GM12873 (cell line): ENCODE measurements at regions not wholly inside any gene's neighbourhood (a gene's known extent, or its start where the extent isn't known, plus 50 kb on each side); places are given as distances from the start of the nearest gene placed in this dataset.

ENCODE experiments used
- TF ChIP-seq, protein P1 (sequence below): IDR thresholded peaks from 2 replicates; pipeline ENCODE4 v1.5.1; 2012; ENCODE audit warnings: low read depth, mild to moderate bottlenecking, moderate library complexity, low read length, control low read depth; ENCODE audit not compliant: insufficient read depth; ENCODE audit errors: missing control alignments

DNA sequence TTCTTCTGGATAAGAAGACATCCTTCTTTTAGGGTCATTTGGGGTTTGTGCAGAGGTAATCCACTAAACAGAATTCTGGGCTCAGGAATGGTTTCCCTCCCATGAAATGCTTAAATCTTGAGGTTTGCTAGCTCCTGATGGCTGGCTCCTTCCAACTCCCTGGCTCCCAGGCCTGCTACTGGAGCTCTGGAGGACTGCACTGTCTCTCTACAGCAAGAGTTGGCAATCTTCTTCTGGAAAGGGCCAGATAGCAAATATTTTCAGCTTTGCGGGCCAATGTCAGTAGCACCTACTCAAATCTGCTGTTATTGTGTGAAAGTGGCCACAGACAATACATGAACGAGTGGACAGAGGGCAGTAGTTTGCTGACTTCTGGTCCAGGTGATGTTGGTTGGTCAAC, 174.2 kb upstream of the CTBP2 start:
- TF ChIP-seq, protein P1, sequence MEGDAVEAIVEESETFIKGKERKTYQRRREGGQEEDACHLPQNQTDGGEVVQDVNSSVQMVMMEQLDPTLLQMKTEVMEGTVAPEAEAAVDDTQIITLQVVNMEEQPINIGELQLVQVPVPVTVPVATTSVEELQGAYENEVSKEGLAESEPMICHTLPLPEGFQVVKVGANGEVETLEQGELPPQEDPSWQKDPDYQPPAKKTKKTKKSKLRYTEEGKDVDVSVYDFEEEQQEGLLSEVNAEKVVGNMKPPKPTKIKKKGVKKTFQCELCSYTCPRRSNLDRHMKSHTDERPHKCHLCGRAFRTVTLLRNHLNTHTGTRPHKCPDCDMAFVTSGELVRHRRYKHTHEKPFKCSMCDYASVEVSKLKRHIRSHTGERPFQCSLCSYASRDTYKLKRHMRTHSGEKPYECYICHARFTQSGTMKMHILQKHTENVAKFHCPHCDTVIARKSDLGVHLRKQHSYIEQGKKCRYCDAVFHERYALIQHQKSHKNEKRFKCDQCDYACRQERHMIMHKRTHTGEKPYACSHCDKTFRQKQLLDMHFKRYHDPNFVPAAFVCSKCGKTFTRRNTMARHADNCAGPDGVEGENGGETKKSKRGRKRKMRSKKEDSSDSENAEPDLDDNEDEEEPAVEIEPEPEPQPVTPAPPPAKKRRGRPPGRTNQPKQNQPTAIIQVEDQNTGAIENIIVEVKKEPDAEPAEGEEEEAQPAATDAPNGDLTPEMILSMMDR, result no peak

DNA sequence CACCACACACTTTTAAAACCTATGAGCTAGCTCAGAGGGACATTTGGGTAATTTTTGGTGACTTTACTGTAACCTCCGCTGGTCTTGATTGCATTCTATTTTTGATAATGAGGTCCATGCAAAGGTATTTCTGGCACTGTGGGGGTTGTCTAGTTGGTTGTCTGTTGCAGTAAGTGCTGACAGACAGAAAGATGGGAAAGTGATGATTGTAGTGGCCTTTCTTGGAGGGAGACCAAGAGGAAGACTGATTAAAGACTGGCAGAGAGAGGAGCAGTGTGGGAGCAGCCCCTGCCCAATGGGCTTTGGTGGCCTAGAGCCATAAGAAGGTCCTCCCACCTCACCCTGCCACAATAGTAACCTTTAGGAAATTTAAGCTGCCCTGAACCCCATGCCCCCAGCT, 173.4 kb upstream of the CTBP2 start:
- TF ChIP-seq, protein P1, result no peak

DNA sequence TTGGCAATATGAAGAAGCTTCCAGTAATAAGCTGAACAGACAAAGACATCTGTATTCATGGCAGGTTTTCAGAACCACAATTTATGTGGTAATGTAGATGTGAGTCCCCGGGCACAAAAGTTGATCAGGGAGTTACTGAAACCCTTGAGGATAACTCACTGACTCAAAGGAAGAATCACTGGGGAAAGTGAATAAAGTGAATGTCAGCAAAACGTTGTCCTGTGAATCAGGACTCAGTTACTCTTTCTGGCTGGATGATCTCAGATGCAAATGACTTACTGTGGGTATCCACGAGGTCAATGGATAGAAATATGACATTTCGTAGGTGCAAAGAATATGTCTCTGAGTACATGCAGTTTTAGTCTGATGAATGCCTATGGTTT, 172.8 kb upstream of the CTBP2 start:
- TF ChIP-seq, protein P1, result no peak

DNA sequence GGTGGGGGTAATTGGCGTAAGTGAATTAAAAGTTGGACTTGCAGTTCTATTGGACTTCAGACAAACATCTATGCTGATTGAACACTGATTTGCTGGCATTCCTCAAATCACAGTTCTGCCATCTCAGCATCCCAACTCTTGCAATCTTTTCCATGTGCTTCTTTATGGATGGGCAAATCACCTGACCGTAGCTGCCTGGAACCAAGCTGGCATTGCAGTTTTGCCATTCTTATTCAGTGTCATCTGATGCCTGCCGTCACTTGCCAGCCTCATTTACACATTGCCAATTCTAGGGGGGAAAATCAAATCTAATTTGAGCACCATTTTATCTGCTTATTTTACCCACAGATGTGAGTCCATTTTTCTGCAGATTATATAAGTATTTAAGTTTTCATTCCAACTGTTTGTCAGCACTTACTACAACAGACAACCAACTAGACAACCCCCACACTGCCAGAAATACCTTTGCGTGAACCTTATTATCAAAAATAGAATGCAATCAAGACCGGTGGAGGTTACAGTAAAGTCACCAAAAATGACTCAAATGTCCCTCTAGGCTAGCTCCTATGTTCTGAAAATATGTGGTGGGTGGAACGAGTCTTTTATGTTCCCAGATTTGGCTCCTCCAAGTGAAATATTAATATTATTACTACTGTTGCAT, 172.3 kb upstream of the CTBP2 start:
- TF ChIP-seq, protein P1, result no peak

DNA sequence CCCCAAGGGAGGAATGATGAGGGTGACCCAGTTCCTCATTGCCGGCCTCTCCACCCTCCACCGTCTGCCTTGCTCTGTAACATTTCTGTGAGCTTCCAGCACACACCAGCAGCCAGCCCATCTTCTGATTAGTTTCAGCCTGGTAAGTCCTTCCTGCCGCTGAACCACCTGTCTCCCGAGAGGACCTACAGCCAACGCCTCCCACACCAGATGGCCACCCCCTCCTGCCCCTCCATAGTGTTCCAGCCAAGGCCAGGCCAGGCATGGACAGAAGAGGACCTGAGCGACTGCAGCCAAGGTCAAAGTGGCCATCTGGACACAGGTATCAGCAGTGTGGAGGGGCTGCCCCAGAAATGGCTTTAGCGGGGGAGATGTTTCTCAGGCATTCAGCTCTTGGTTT, 170.7 kb upstream of the CTBP2 start:
- TF ChIP-seq, protein P1, result no peak

DNA sequence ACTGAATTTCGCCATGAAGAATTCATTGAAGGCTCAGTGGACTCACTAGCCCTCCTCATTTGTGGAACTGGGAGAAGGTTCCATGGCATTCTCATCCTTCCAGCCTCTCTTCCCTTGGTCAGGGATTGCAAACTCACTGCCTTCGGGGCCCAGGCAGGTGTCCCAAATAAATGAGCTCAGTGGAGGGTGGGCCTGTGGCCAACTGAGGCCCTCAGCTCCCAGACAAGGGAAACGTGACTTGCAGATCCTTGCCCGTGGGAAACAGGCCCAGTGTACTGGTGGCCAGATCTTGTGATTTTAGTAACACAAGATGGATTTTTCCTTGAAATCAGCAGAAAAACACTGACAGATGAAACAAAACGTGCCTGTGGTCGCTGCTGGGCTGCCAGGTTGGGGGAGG, 168.7 kb upstream of the CTBP2 start:
- TF ChIP-seq, protein P1, result no peak

DNA sequence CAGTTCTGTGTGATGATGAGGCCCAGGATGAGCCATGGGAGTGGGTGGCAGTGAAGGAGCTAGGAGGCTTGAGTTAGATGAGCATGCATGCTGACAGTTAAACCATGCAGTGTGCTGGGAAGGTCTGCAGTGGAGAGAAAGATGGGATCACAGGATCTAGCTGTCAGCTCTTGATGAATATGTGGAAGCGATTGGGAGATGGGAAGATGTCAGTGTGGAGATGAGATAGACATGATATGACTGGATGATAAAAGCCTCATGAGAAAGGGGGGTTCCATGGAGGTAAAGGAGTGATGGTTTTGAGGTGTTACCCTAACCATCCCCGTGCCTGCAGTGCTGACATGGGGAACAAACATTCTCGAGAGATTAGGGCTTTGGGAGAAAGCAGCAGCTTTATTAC, 165.0 kb upstream of the CTBP2 start:
- TF ChIP-seq, protein P1, result no peak
